HTR-8/SVneo (cell line): ENCODE measurements at regions not wholly inside any gene's neighbourhood (a gene's known extent, or its start where the extent isn't known, plus 50 kb on each side); places are given as distances from the start of the nearest gene placed in this dataset.

Source experiments
- DNase-seq: peaks from one replicate; pipeline ENCODE4 v3.0.0; 2011; ENCODE audit warnings: low spot score, mixed read lengths; ENCODE audit not compliant: insufficient read length
- FAIRE-seq: peaks from 2 replicates; lab custom pipeline; 2011; peaks lifted over from hg19 to GRCh38; lab: Jason Lieb, UNC

- FAIRE-seq, result no peak
- DNase-seq, result no peak
These were observed 393.6 kb upstream of the STEAP1 start for GRCh38 chr7:89760690-89761089.

GRCh38 chr7:89761173-89761572 lies 393.1 kb upstream of the STEAP1 start:
- no peak for DNase-seq
- no peak for FAIRE-seq

GRCh38 chr7:89770161-89770560 lies 384.1 kb upstream of the STEAP1 start:
- FAIRE-seq (no peak), DNase-seq (no peak)

GRCh38 chr7:89771003-89771636 lies 383.1 kb upstream of the STEAP1 start:
- DNase-seq, result no peak
- no peak for FAIRE-seq

GRCh38 chr7:89772276-89772675 lies 382.0 kb upstream of the STEAP1 start:
- no peak for FAIRE-seq

GRCh38 chr7:89773611-89774010 lies 380.7 kb upstream of the STEAP1 start:
- FAIRE-seq, result no peak
- no peak for DNase-seq

More at GRCh38 chr7:89772276-89772675, 382.0 kb upstream of the STEAP1 start:
- no peak for DNase-seq

GRCh38 chr7:89775459-89775858 lies 378.8 kb upstream of the STEAP1 start:
- no peak for FAIRE-seq
- no peak for DNase-seq

GRCh38 chr7:89776980-89777379 lies 377.3 kb upstream of the STEAP1 start:
- no peak for FAIRE-seq

GRCh38 chr7:89777499-89777898 lies 376.8 kb upstream of the STEAP1 start:
- DNase-seq (no peak), FAIRE-seq (no peak)

More at GRCh38 chr7:89776980-89777379, 377.3 kb upstream of the STEAP1 start:
- no peak for DNase-seq

GRCh38 chr7:89780291-89780690 lies 374.0 kb upstream of the STEAP1 start:
- no peak for DNase-seq
- no peak for FAIRE-seq

- DNase-seq (no peak), FAIRE-seq (no peak)
These were observed 357.8 kb upstream of the STEAP1 start for GRCh38 chr7:89796481-89796880.

GRCh38 chr7:89797965-89798598 lies 356.2 kb upstream of the STEAP1 start:
- FAIRE-seq (no peak), DNase-seq (no peak)

GRCh38 chr7:89798599-89798996 lies 355.7 kb upstream of the STEAP1 start:
- no peak for FAIRE-seq
- no peak for DNase-seq

- DNase-seq, result no peak
- no peak for FAIRE-seq
These were observed 353.5 kb upstream of the STEAP1 start for GRCh38 chr7:89800761-89801160.

- DNase-seq (no peak), FAIRE-seq (no peak)
These were observed 345.0 kb upstream of the STEAP1 start for GRCh38 chr7:89809291-89809690.

- no peak for DNase-seq
- FAIRE-seq, result no peak
These were observed 341.2 kb upstream of the STEAP1 start for GRCh38 chr7:89813081-89813480.

- DNase-seq (no peak), FAIRE-seq (no peak)
These were observed 328.1 kb upstream of the STEAP1 start for GRCh38 chr7:89826121-89826520.

- FAIRE-seq (no peak), DNase-seq (no peak)
These were observed 327.7 kb upstream of the STEAP1 start for GRCh38 chr7:89826557-89826956.

GRCh38 chr7:89837515-89837914 lies 316.8 kb upstream of the STEAP1 start:
- DNase-seq, result no peak

GRCh38 chr7:89839329-89839728 lies 314.9 kb upstream of the STEAP1 start:
- DNase-seq, result no peak
- no peak for FAIRE-seq

More at GRCh38 chr7:89837515-89837914, 316.8 kb upstream of the STEAP1 start:
- no peak for FAIRE-seq

GRCh38 chr7:89845952-89846351 lies 308.3 kb upstream of the STEAP1 start:
- DNase-seq (no peak), FAIRE-seq (no peak)

GRCh38 chr7:89849052-89849451 lies 305.2 kb upstream of the STEAP1 start:
- FAIRE-seq (no peak), DNase-seq (no peak)
